GM18508 (cell line): ENCODE measurements at regions not wholly inside any gene's neighbourhood (a gene's known extent, or its start where the extent isn't known, plus 50 kb on each side); places are given as distances from the start of the nearest gene placed in this dataset.

Experiments used
- ATAC-seq: cut with Tn5 transposase; IDR thresholded peaks from one replicate; pipeline ENCODE4 v1.9.1; 2021; ENCODE audit warnings: moderate number of reproducible peaks; ENCODE audit not compliant: insufficient read depth, unreplicated experiment

DNA sequence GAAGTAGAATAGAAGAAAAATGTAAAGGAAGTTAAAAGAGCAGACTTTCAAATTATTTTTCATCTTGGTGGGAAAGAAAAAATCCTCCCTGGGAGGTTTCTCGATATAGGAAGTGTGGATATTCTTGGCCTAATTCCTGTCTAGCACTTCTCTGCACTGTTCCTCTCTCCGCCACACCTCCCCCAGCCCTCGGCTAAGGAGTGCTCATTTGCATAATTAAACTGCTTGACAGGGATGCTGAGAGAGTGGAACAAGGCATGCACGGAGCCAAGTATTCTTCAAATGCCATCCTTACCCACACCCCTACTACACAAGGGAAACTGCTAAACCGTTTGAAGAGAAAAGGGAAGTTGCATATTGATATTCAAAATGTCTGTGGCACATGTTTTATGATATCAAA is 511.0 kb upstream of the HTR2A start:
- no peak for ATAC-seq

DNA sequence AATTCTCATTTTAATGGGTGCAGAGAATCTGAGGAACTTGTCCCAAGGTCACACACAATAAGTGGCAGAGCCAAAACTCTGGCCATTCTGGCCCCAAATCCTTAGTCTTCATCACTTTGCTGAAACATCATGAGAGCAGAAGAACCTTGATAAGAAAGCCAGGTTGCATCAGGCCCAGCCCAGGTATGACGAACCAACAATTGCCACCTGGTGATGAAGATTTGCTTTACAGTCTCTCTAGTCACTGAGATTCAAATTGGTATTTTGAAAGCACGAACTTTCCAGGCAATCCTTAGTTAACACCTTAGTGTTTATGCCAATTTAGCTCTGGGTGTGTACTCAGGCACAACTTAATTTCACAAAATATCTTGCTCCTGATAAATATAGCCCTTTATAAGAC is 502.7 kb upstream of the HTR2A start:
- ATAC-seq: no peak

- ATAC-seq: no peak
Measured at GRCh38 chr13:47397739-47398138, 500.9 kb upstream of the HTR2A start.

GRCh38 chr13:47396915-47397314 is 500.1 kb upstream of the HTR2A start:
- no peak for ATAC-seq

GRCh38 chr13:47374741-47375140 is 477.9 kb upstream of the HTR2A start:
- no peak for ATAC-seq

DNA sequence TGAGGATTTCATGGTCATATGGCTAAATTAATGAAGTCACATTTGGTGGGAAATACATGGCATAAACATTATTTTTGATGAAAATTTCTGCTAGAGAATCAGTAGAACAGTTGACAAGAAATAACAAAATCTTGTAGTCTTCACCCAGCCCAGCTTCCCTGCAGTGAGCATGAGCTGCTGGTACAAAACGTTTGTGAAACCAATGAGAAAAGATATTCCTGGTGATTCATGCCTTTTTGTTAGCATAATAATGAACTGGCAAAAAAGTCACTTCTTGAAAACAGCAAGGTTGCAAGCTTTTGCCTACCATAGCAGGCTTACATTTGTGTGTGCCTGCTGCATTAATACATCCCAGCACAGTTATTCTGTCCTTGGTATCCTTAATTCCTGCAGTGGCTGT is 475.9 kb upstream of the HTR2A start:
- no peak for ATAC-seq

DNA sequence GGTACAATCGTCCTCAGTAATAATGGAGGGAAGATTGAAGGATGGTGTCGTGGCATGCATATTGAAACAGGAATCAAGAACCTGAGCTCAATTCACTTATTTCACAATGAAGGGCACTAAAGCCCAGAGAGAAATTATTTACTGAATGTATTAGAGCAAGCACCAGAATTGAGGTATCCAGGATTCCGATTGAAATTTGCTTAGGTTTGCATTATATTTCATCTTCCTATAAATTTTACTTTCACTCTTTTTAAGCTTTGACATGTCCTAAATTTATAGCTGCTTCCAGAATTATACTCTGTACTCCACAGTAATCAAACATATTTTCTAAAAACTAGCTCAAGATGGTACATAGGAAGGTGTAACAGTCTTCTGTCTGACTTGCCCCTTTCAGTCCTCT is 454.9 kb upstream of the HTR2A start:
- ATAC-seq: no peak

- no peak for ATAC-seq
Measured at GRCh38 chr13:47350334-47351124, 453.7 kb upstream of the HTR2A start.

DNA sequence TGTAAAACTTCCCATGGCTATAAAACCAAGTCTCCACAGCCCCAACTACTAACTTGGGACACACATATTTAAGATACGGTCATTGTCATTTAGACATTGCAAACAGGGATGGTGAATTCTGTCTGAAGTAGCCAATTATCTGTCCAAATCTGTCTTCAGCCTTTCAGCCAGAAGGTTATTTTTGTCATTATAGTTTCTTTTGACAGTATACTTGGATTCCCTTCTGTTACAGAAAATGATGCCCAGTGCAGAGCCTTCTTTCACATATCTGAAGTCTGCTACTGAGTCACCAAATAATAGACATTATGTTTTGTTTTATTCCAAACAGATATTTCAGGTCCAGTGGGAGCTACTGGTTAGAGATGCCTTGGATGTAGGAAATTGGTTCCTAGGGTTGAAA is 452.4 kb upstream of the HTR2A start:
- ATAC-seq: no peak

DNA sequence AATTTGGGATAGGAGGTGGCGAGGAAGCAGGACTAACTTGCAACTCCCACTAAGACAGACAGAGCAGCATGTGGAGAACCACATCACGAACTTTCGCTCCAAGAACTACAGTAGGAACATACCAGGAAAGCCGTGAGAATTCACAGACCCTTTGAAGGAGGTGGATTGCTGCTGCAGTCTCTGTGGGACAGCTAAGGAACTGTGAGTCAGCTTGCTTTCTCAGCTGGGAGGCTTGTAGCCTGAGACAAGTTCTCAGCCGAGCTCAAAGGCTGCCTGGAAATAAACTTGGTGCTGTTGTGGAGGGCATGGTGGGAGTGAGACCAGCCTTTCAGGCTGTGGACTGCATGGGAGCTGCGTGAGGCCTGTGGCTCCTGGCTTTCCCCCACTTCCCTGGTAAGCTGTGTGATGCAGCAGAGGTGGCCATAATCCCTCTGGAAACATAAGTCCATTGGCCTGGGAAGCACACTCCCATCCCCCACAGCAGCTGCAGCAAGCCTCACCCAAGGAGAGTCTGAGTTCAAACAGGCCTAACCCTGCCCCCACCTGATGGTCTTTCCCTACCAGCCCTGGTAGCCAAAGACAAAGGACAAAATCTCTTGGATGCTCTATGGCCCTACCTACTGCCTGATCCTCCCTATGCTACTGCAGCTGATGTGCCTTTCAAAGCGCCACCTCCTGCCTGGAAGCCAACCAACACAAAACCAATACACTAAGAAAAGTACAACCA is 441.1 kb upstream of the HTR2A start:
- ATAC-seq: no peak

GRCh38 chr13:47334173-47334572 is 437.3 kb upstream of the HTR2A start:
- no peak for ATAC-seq

GRCh38 chr13:47332149-47332548 is 435.3 kb upstream of the HTR2A start:
- ATAC-seq: no peak

GRCh38 chr13:47330031-47330430 is 433.2 kb upstream of the HTR2A start:
- ATAC-seq: no peak

DNA sequence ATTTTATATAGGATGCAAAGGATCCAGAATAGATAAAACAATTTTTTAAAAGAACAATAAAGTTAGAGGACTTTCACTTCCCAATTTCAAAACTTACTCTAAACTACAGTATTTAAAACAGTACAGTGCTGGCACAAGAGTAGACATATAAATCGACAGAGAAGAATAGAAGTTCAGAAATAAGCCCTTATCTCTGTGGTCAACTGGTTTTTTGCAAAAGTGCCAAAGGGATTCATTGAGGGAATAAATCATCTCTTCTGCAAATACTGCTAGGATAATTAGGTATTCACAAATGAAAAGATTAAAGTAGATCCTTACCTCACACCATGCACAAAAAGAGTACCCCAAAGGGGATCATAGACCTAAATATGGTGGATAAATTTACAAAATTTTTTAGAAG is 431.0 kb upstream of the HTR2A start:
- ATAC-seq: no peak

DNA sequence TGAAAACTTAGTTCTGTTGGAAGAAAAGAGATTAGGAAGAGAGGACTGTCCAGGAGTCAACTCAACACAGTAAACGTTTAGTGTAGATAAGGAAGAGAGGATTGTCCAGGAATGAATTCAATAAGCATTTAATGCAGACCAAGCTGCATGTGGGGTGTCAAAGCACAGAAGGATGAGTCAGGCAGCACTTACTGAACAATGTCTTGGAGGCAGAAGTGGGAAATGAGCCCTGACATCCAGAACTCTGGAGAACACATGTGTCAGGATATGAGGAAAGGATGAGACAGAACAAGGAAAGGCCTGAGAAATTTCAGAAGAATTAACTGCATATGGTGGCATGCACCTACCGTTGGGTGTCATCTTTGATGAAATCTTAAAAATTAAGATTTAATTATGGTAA is 429.2 kb upstream of the HTR2A start:
- ATAC-seq: no peak

GRCh38 chr13:47317356-47317755 is 420.5 kb upstream of the HTR2A start:
- no peak for ATAC-seq

DNA sequence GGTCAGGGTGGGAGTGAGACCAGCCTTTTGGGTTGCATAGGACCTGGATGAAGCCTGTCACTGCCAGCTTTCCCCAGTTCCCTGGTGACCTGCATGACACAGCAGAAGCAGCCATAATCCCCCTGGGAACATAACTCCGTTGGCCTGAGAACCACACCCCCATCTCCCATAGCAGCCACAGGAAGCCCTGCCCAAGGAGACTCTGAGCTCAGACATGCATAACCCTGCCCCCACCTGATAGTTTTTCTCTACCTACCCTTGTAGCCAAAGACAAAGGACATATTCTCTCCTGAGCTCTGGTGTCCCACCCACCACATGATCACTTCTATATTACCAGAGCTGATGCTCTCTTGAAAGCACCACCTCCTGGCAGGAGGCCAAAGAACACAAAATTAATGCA is 413.5 kb upstream of the HTR2A start:
- ATAC-seq: no peak

GRCh38 chr13:47306991-47307390 is 410.1 kb upstream of the HTR2A start:
- ATAC-seq: no peak

DNA sequence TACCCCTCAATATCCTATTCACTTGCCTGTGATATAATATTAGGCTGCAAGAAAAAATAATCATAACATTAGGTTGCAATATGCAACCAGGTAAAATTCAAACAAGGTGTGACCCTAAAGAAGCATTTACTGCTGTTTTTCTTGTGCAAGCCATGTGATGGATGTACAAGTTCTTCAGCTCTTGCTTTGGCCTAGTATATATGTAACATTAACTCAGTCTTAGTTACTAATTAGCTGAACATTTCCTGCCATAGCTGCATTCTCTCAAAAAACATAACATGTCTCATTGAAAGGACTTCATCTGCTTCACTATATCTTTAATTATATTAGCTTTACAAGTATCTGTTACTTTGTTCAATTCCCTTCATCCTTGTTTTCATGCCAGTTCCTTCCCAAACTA is 406.8 kb upstream of the HTR2A start:
- no peak for ATAC-seq

- no peak for ATAC-seq
Measured at GRCh38 chr13:47299304-47299703, 402.5 kb upstream of the HTR2A start.

DNA sequence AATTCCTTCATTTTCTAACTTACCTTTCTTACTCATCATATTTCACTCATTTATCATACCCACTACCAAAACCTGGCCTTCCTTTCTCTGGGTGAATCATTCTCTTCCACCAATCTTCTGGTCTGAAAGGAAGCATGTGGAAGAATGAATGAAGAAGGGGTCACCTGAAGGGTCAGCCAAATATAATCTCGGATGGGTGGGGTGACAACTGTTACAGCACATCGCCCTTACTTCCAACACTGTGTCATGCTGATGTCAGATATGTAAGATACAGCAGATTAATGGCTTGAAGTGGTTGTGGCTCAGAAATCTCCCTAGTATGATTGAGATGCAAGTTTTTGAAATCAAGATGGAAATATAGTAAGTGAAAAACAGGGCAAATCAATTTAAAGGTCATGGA is 401.7 kb upstream of the HTR2A start:
- ATAC-seq: no peak

DNA sequence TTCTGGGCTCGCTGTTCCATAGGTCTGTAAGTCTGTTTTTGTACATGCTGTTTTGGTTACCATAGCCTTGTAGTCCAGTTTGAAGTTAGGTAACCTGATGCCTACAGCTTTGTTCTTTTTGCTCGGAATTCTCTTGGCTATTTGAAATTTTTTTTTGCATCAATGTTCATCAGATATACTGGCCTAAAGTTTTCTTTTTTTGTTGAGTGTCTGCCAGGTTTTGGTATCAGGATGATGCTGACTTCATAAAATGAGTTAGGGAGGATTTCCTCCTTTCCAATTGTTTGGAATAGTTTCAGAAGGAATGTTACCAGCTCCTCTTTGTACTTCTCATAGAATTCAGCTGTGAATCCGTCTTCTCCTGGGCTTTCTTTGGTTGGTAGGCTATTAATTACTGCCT is 397.8 kb upstream of the HTR2A start:
- no peak for ATAC-seq
